ENCODE measurements at regions not wholly inside any gene's neighbourhood (a gene's known extent, or its start where the extent isn't known, plus 50 kb on each side); places are given as distances from the start of the nearest gene placed in this dataset.

GRCh38 chr4:123877551-123877950 is 481.0 kb downstream of the SPRY1 start:
- DNase-seq (ENCODE audit: low read depth, low spot score): no peak
- ChIA-PET POLR2A (no interaction called here), CTCF (no interaction called here)
- no peak for TF ChIP-seq CTCF (IDR thresholded peaks at IDR 0.05; ENCODE audit: insufficient read depth, low read length, missing control alignments)
- no peak overlapping the region for H3K4me3 ChIP-seq (ENCODE audit: low read depth, low read length)

- ChIA-PET CTCF (no interaction called here), POLR2A (no interaction called here)
- no peak for DNase-seq (ENCODE audit: low read depth, low spot score)
- H3K4me3 ChIP-seq (ENCODE audit: low read depth, low read length): no peak overlapping the region
- no peak for TF ChIP-seq CTCF (IDR thresholded peaks at IDR 0.05; ENCODE audit: insufficient read depth, low read length, missing control alignments)
Observed at GRCh38 chr4:123878976-123879375, 482.4 kb downstream of the SPRY1 start.

- ChIA-PET POLR2A (no interaction called here), CTCF (no interaction called here)
- no peak overlapping the region for H3K4me3 ChIP-seq (ENCODE audit: low read depth, low read length)
- DNase-seq (ENCODE audit: low read depth, low spot score): no peak
- TF ChIP-seq CTCF (IDR thresholded peaks at IDR 0.05; ENCODE audit: insufficient read depth, low read length, missing control alignments): no peak
Observed at GRCh38 chr4:123880631-123881030, 484.0 kb downstream of the SPRY1 start.

- CTCF ChIA-PET: no interaction called here
- POLR2A ChIA-PET: no interaction called here
Observed at GRCh38 chr4:123884922-123885321, 488.3 kb downstream of the SPRY1 start.

GRCh38 chr4:123889507-123889906 is 492.9 kb downstream of the SPRY1 start:
- H3K4me3 ChIP-seq (ENCODE audit: low read depth, low read length): no peak overlapping the region
- no peak for TF ChIP-seq CTCF (IDR thresholded peaks at IDR 0.05; ENCODE audit: insufficient read depth, low read length, missing control alignments)
- ChIA-PET POLR2A (no interaction called here), CTCF (no interaction called here)
- DNase-seq (ENCODE audit: low read depth, low spot score): no peak

More at GRCh38 chr4:123884922-123885321, 488.3 kb downstream of the SPRY1 start:
- H3K4me3 ChIP-seq (ENCODE audit: low read depth, low read length): no peak overlapping the region
- DNase-seq (ENCODE audit: low read depth, low spot score): no peak
- TF ChIP-seq CTCF (IDR thresholded peaks at IDR 0.05; ENCODE audit: insufficient read depth, low read length, missing control alignments): no peak

- H3K4me3 ChIP-seq (ENCODE audit: low read depth, low read length): no peak overlapping the region
- ChIA-PET POLR2A (no interaction called here), CTCF (no interaction called here)
- no peak for TF ChIP-seq CTCF (IDR thresholded peaks at IDR 0.05; ENCODE audit: insufficient read depth, low read length, missing control alignments)
- no peak for DNase-seq (ENCODE audit: low read depth, low spot score)
Observed at GRCh38 chr4:123890889-123891288, 494.3 kb downstream of the SPRY1 start.
